Osteoblast (primary cell): ENCODE measurements at regions not wholly inside any gene's neighbourhood (a gene's known extent, or its start where the extent isn't known, plus 50 kb on each side); places are given as distances from the start of the nearest gene placed in this dataset.

Experiments used
- DNase-seq: peaks from one replicate; pipeline ENCODE4 v3.0.0; 2011; ENCODE audit warnings: low spot score, mixed read lengths; ENCODE audit not compliant: insufficient read length; ENCODE audit errors: missing footprints
- H2AFZ ChIP-seq: 2 replicates; pipeline ENCODE4 v1.6.0; 2011; ENCODE audit warnings: mild to moderate bottlenecking, low read length
- H3K27ac ChIP-seq: 2 replicates; pipeline ENCODE4 v1.5.1; 2011; ENCODE audit warnings: mild to moderate bottlenecking, low read depth, low read length, moderate library complexity
- H3K27me3 ChIP-seq: 2 replicates; pipeline ENCODE4 v1.6.0; 2012; ENCODE audit warnings: mild to moderate bottlenecking, control low read depth, inconsistent platforms, low read length, moderate library complexity; ENCODE audit not compliant: insufficient read depth
- H3K36me3 ChIP-seq: 2 replicates; pipeline ENCODE4 v1.5.1; 2011; ENCODE audit warnings: mild to moderate bottlenecking, low read length, control low read depth, moderate library complexity; ENCODE audit not compliant: insufficient read depth
- H3K4me1 ChIP-seq: 2 replicates; pipeline ENCODE4 v1.5.1; 2011; ENCODE audit warnings: mild to moderate bottlenecking, low read length, control low read depth, moderate library complexity; ENCODE audit not compliant: insufficient read depth
- H3K4me2 ChIP-seq: 2 replicates; pipeline ENCODE4 v1.6.0; 2011; ENCODE audit warnings: mild to moderate bottlenecking, low read length; ENCODE audit not compliant: insufficient read depth
- H3K4me3 ChIP-seq: fragments of 200-600 bp; sonication (generic); 3 replicates; pipeline ENCODE4 v1.5.1; 2012; ENCODE audit warnings: mild to moderate bottlenecking, low read length, inconsistent platforms; ENCODE audit not compliant: insufficient read depth
- H3K79me2 ChIP-seq: 2 replicates; pipeline ENCODE4 v1.6.0; 2012; ENCODE audit warnings: mild to moderate bottlenecking, low read length, control low read depth, inconsistent platforms; ENCODE audit not compliant: insufficient read depth
- H3K9me3 ChIP-seq: 2 replicates; pipeline ENCODE4 v1.5.1; 2011; ENCODE audit warnings: low read depth, low read length, control low read depth
- H4K20me1 ChIP-seq: 2 replicates; pipeline ENCODE4 v1.6.0; 2012; ENCODE audit warnings: mild to moderate bottlenecking, low read length, control low read depth; ENCODE audit not compliant: insufficient read depth
- TF ChIP-seq, protein P1 (sequence below): IDR thresholded peaks from 2 replicates; pipeline ENCODE4 v1.5.1; 2011; ENCODE audit warnings: mild to moderate bottlenecking, low read depth, low read length, moderate library complexity; ENCODE audit errors: extremely low read depth

DNA sequence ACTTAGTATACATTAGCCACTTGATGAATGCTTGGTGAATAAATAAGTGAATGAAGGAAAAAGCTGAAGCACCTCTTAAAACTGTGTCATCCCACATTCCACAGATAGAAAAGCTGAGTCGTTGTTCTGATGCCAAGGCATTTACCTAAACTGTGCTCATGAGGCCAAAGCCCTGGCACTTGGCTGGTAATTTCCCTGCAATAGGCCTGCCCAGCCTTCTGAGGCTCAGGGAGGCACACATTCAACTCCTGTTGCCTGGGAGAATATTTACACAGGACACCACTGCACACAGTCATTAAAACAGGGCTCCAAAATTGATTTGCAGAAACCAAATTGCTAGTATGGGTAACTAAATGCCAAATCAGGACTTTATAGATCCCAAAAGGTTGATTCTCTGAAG, 333.0 kb upstream of the C16orf82 start:
- Histone ChIP-seq H3K9me3 (no peaks in the 10 kb centered on the region), H4K20me1 (no peaks in the 10 kb centered on the region), H3K36me3 (no peaks in the 10 kb centered on the region), H2AFZ (no peak overlapping the region), H3K27ac (no peak overlapping the region), H3K4me3 (no peak overlapping the region), H3K79me2 (no peaks in the 10 kb centered on the region), H3K4me2 (no peak overlapping the region), H3K4me1 (no peaks in the 10 kb centered on the region), H3K27me3 (no peaks in the 10 kb centered on the region)
- TF ChIP-seq, protein P1, sequence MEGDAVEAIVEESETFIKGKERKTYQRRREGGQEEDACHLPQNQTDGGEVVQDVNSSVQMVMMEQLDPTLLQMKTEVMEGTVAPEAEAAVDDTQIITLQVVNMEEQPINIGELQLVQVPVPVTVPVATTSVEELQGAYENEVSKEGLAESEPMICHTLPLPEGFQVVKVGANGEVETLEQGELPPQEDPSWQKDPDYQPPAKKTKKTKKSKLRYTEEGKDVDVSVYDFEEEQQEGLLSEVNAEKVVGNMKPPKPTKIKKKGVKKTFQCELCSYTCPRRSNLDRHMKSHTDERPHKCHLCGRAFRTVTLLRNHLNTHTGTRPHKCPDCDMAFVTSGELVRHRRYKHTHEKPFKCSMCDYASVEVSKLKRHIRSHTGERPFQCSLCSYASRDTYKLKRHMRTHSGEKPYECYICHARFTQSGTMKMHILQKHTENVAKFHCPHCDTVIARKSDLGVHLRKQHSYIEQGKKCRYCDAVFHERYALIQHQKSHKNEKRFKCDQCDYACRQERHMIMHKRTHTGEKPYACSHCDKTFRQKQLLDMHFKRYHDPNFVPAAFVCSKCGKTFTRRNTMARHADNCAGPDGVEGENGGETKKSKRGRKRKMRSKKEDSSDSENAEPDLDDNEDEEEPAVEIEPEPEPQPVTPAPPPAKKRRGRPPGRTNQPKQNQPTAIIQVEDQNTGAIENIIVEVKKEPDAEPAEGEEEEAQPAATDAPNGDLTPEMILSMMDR, result no peak
- DNase-seq, result no peak

DNA sequence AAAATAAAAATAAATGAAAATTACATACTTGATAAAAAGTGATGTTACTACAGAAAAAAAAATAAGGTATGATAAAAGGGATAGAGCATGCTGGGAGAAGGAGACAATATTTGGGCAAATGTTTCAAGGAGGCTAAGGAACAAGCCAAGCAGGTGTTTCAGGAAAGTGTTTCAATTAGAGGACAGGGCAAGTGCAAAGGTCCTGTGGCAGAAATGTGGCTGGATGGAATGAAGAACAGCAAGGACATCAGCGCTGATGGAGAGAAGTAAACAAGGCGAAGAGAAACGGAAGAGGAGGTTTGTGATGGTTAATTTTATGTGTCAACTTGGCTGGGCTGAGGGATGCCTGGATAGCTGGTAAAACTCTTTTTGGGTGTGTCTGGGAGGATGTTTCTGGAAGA, 331.2 kb upstream of the C16orf82 start:
- TF ChIP-seq, protein P1, result no peak
- no peak for DNase-seq

DNA sequence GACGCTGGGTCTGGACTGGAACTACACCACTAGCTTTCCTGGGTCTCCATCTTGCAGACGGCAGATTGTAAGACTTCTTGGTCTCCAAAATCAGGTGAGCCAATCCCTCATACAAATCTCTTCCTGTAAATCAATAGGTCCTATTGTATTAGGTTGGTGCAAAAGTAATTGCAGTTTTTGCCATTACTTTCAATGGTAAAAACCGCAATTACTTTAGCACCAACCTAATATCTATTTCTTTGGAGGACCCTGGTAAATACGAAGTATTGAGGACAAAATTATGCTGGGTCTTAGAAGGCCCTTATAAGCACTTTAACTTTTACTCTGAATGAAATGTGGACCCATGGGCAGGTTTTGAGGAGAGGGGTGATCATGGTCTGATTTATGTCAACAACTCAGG, 330.6 kb upstream of the C16orf82 start:
- TF ChIP-seq, protein P1, result no peak
- no peaks in the 10 kb centered on the region for H3K27me3 ChIP-seq
- H3K9me3 ChIP-seq, result no peaks in the 10 kb centered on the region
- no peaks in the 10 kb centered on the region for H3K79me2 ChIP-seq
- no peak overlapping the region for H3K4me3 ChIP-seq
- no peaks in the 10 kb centered on the region for H3K36me3 ChIP-seq
- H3K27ac ChIP-seq, result no peak overlapping the region
- DNase-seq, result no peak
- no peak overlapping the region for H2AFZ ChIP-seq
- no peaks in the 10 kb centered on the region for H4K20me1 ChIP-seq
- H3K4me1 ChIP-seq, result no peaks in the 10 kb centered on the region
- H3K4me2 ChIP-seq, result no peak overlapping the region

More for the DNA sequence above, 331.2 kb upstream of the C16orf82 start:
- H3K4me1 ChIP-seq, result no peaks in the 10 kb centered on the region
- no peak overlapping the region for H3K4me2 ChIP-seq
- H4K20me1 ChIP-seq, result no peaks in the 10 kb centered on the region
- H3K27ac ChIP-seq, result no peak overlapping the region
- no peaks in the 10 kb centered on the region for H3K79me2 ChIP-seq
- H3K27me3 ChIP-seq, result no peaks in the 10 kb centered on the region
- no peaks in the 10 kb centered on the region for H3K36me3 ChIP-seq
- no peaks in the 10 kb centered on the region for H3K9me3 ChIP-seq
- H3K4me3 ChIP-seq, result no peak overlapping the region
- no peak overlapping the region for H2AFZ ChIP-seq

DNA sequence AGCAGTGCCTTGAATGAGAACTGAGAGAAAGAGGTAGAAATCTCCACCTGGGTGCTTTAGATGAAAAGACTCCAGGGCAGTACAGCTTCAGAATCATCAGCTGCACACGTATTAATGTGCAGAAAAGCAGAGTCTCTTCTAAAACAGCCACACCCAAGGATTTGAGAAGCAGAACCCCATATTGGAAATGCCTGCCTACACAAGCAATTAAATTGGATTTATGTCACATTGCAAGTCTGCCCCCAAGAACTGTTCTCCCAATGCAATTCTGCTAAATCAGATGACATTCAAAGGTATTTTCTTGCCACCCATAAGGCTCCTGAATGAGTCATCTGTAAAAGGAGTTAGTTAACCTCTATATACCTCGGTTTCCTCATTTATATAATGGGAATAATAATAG, 326.0 kb upstream of the C16orf82 start:
- Histone ChIP-seq H3K27ac (no peak overlapping the region), H3K27me3 (no peaks in the 10 kb centered on the region), H2AFZ (no peak overlapping the region), H3K4me1 (no peaks in the 10 kb centered on the region), H3K4me2 (no peak overlapping the region), H3K36me3 (no peaks in the 10 kb centered on the region), H3K9me3 (no peaks in the 10 kb centered on the region), H3K4me3 (no peak overlapping the region), H3K79me2 (no peaks in the 10 kb centered on the region), H4K20me1 (no peaks in the 10 kb centered on the region)
- TF ChIP-seq, protein P1, result no peak
- DNase-seq, result no peak
